ENCODE measurements at regions not wholly inside any gene's neighbourhood (a gene's known extent, or its start where the extent isn't known, plus 50 kb on each side); places are given as distances from the start of the nearest gene placed in this dataset.

DNA sequence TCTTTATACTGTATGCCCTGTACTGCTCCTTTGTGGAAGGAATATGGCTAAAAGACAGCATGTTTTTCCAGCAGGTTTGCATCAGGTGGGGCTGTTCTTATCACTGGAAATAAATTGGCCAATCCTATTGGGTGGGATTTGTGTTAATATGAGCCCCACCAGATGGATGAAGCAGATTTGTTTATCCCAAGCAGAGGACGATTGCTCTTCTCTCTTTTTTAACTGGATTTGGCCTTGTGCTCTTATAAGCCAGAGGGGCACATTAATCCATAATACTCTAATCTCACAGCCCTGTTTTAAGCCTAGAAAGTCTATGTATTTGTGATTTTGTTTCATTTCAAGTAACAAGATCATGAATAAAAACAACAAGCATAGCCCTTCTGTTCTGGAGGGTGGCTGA, 240.1 kb upstream of the ADARB2 start:
- no peak overlapping the region for H2BK5ac ChIP-seq (ENCODE audit: insufficient read length, low read length)
- Mint-ChIP-seq H3K27ac (no peak overlapping the region), H3K9me3 (peaks cover 0 to 9% of the 10 kb centered on the region in 2 experiments; a peak in 2 of 5 replicates), H3K27me3 (ENCODE audit: low read depth) (no peaks in the 10 kb centered on the region; the same call in none of the 2 replicates), H3K36me3 (ENCODE audit: insufficient read depth in 1 of 3, low read depth in 3 of 3) (peaks cover 0 to 3% (median 0%) of the 10 kb centered on the region in 3 experiments; a peak in 1 of 7 replicates), H3K4me1 (no peaks in the 10 kb centered on the region), H3K4me3 (no peak overlapping the region)
- H3K23me2 ChIP-seq (ENCODE audit: insufficient read length, low read depth, low read length, poor library complexity, severe bottlenecking): no peaks in the 10 kb centered on the region
- H2BK12ac ChIP-seq (ENCODE audit: insufficient read length, low read depth, low read length): no peak overlapping the region
- H4K5ac ChIP-seq (ENCODE audit: insufficient read length, low read depth, low read length): no peak overlapping the region
- no peak overlapping the region for H2BK15ac ChIP-seq (ENCODE audit: low read depth, low read length)
- no peak overlapping the region for H2BK20ac ChIP-seq (ENCODE audit: low read depth, low read length, poor library complexity, severe bottlenecking)
- no peak overlapping the region for H3K23ac ChIP-seq (ENCODE audit: insufficient read length, low read depth, low read length)
- H2BK120ac ChIP-seq (ENCODE audit: low read depth, low read length, poor library complexity, severe bottlenecking): no peak overlapping the region
- H3T11ph ChIP-seq (ENCODE audit: low read length): no peak overlapping the region
- no peaks in the 10 kb centered on the region for H3K27me3 ChIP-seq (ENCODE audit: insufficient read depth, low read length)
- H3K14ac ChIP-seq (ENCODE audit: insufficient read depth, low read length): no peak overlapping the region
- H3K79me1 ChIP-seq (ENCODE audit: insufficient read depth, low read depth, low read length, poor library complexity, severe bottlenecking): no peaks in the 10 kb centered on the region
- H3K18ac ChIP-seq (ENCODE audit: insufficient read length, low read depth, low read length): no peak overlapping the region
- H3K4me2 ChIP-seq (ENCODE audit: insufficient read depth, insufficient read length, low read length): no peak overlapping the region
- no peak for DNase-seq
- peaks cover 4% of the 10 kb centered on the region for H3K9me3 ChIP-seq (ENCODE audit: control insufficient read depth, low read depth, low read length)
- no peaks in the 10 kb centered on the region for H3K4me1 ChIP-seq (ENCODE audit: insufficient read depth, low read length)
- TF ChIP-seq CTCF (conservative IDR thresholded peaks at IDR 0.05): no peak
- no CpG with 5 or more reads among the region's 1 CpG for WGBS (ENCODE audit: extremely low coverage, insufficient read length, low lambda C conversion rate)
- H4K8ac ChIP-seq (replicated peaks; ENCODE audit: insufficient read length, low read depth, low read length): no peak overlapping the region
- no peak overlapping the region for H3K9ac ChIP-seq (ENCODE audit: extremely low read depth, insufficient read length, low read length)
- H3K79me2 ChIP-seq (ENCODE audit: insufficient read depth, low read length): no peaks in the 10 kb centered on the region
- H3K27ac ChIP-seq (ENCODE audit: insufficient read length, low read depth, low read length): no peak overlapping the region
- no peak overlapping the region for H2AK5ac ChIP-seq (ENCODE audit: insufficient read length, low read length)
- H4K20me1 ChIP-seq (ENCODE audit: control insufficient read depth, insufficient read depth, insufficient read length): no peaks in the 10 kb centered on the region
- no peak overlapping the region for H2AFZ ChIP-seq (ENCODE audit: low read length)
- no peak overlapping the region for H3K56ac ChIP-seq (ENCODE audit: insufficient read length, low read depth, low read length)
- H4K91ac ChIP-seq (ENCODE audit: insufficient read length, low read depth, low read length): no peak overlapping the region
- H3K4ac ChIP-seq (ENCODE audit: low read depth, low read length): no peak overlapping the region
